ENCODE measurements at regions not wholly inside any gene's neighbourhood (a gene's known extent, or its start where the extent isn't known, plus 50 kb on each side); places are given as distances from the start of the nearest gene placed in this dataset.
"Not testable (repeated sequence)": the region's sequence is repeated elsewhere in the genome, so short reads cannot be mapped to it uniquely, and the experiment has no call there.

GRCh38 chr2:2455151-2455550 lies 124.1 kb upstream of the MYT1L start:
- TF ChIP-seq, protein P1, sequence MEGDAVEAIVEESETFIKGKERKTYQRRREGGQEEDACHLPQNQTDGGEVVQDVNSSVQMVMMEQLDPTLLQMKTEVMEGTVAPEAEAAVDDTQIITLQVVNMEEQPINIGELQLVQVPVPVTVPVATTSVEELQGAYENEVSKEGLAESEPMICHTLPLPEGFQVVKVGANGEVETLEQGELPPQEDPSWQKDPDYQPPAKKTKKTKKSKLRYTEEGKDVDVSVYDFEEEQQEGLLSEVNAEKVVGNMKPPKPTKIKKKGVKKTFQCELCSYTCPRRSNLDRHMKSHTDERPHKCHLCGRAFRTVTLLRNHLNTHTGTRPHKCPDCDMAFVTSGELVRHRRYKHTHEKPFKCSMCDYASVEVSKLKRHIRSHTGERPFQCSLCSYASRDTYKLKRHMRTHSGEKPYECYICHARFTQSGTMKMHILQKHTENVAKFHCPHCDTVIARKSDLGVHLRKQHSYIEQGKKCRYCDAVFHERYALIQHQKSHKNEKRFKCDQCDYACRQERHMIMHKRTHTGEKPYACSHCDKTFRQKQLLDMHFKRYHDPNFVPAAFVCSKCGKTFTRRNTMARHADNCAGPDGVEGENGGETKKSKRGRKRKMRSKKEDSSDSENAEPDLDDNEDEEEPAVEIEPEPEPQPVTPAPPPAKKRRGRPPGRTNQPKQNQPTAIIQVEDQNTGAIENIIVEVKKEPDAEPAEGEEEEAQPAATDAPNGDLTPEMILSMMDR (IDR thresholded peaks at IDR 0.05; ENCODE audit: insufficient read depth, low read length), result no peak
- no peak for DNase-seq (ENCODE audit: low read depth)
- H3K4me3 ChIP-seq (ENCODE audit: low read depth, low read length), result no peak overlapping the region

DNA sequence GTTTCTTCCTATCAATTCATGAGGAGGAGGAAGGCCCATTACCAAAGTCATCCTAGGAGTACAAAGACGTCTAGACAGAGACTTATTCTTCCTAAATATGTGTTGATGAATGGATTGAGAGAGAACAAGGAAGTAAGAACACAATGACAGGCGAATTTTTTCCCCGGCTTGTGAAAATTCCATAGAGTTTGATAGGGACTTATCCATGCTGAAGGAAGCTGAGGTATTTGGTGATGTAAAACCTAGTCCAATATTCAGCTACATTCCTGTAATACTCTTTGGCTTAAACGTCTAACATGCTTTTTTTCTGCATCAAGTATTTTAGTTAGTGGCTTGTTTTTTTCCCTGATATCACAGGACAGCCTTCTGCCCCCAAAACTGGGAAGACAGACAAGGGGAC lies 121.9 kb upstream of the MYT1L start:
- no peak overlapping the region for H3K4me3 ChIP-seq (ENCODE audit: low read depth, low read length)
- TF ChIP-seq, protein P1 (IDR thresholded peaks at IDR 0.05; ENCODE audit: insufficient read depth, low read length), result no peak
- DNase-seq (ENCODE audit: low read depth), result no peak

- not testable (repeated sequence) for DNase-seq (ENCODE audit: low read depth); H3K4me3 ChIP-seq (ENCODE audit: low read depth, low read length)
These were observed 120.2 kb upstream of the MYT1L start for GRCh38 chr2:2451275-2451674.

DNA sequence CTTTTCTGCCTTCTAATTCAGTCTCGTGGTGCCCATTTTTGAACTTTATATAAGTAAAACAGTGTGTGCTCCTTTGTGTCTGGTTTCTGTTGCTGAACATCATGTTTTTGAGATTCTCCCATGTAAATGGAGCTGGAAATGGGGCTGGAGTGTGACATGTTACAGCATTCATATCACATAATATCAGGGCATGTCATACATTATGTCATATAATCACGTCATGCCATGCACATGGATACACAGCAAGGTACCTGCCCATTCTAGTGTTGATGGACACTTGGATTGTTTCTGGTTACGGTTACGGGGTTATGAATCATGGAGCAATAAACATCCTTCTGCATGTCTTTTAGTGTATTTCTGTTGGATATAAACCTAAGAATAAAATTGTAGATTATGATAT lies 117.1 kb upstream of the MYT1L start:
- TF ChIP-seq, protein P1 (IDR thresholded peaks at IDR 0.05; ENCODE audit: insufficient read depth, low read length), result no peak
- DNase-seq (ENCODE audit: low read depth), result no peak
- no peak overlapping the region for H3K4me3 ChIP-seq (ENCODE audit: low read depth, low read length)

DNA sequence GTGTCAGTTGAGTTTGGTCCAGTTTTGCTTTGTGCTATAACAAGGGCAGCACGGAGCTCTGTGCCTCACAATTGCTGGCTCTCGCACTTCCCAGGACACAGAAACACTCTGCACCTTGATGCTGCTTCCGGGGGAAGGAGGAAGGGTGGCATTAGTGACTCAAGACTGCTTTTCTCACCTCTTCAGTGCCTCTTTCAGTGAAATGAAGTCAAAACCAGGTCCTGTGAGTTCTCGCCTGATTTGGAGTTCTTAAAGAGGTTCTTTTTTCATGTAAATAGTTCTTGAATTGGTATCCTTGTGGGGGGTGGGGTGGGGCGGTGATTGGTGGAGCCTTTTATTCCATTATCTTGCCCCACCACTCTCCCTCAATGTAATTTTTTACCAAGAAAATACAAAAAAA lies 91.5 kb upstream of the MYT1L start:
- TF ChIP-seq, protein P1 (IDR thresholded peaks at IDR 0.05; ENCODE audit: insufficient read depth, low read length), result no peak
- no peak for DNase-seq (ENCODE audit: low read depth)
- H3K4me3 ChIP-seq (ENCODE audit: low read depth, low read length), result no peak overlapping the region

DNA sequence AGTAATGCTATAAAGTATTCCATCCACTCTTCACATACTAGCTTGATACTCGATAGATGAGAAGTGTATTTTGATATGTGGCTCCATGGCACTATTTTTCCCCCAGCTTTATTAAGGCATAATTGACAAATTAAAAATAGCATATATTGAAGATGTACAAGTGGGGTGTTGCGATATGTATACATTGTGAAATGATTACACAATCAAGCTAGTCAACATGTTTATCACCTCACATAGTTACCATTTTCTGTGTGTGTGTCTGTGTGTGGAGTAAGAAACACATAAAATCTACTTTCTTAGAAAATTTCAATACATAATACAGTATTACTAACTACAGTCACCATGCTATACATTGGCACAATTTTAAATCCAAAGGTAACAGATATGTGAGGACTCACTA lies 82.5 kb upstream of the MYT1L start:
- H3K4me3 ChIP-seq (ENCODE audit: low read depth, low read length), result no peak overlapping the region
- TF ChIP-seq, protein P1 (IDR thresholded peaks at IDR 0.05; ENCODE audit: insufficient read depth, low read length), result no peak
- DNase-seq (ENCODE audit: low read depth), result no peak

- DNase-seq (ENCODE audit: low read depth), result no peak
- TF ChIP-seq, protein P1 (IDR thresholded peaks at IDR 0.05; ENCODE audit: insufficient read depth, low read length), result no peak
These were observed 79.9 kb upstream of the MYT1L start for GRCh38 chr2:2410987-2411386.

More at GRCh38 chr2:2410987-2411386, 79.9 kb upstream of the MYT1L start:
- no peak overlapping the region for H3K4me3 ChIP-seq (ENCODE audit: low read depth, low read length)

Measured in fibroblast of the aortic adventitia (primary cell).